ENCODE measurements at regions not wholly inside any gene's neighbourhood (a gene's known extent, or its start where the extent isn't known, plus 50 kb on each side); places are given as distances from the start of the nearest gene placed in this dataset.

GRCh38 chr2:167454036-167454435, 565.8 kb downstream of the XIRP2 start:
- WGBS (ENCODE audit: insufficient coverage) = 100% methylated on average over 3 of the region's 13 CpGs
- no peaks in the 10 kb centered on the region for H3K79me2 ChIP-seq (ENCODE audit: insufficient read depth, low read length)
- peaks cover 25 to 34% of the 10 kb centered on the region in 2 donors for H3K9me3 ChIP-seq (replicated peaks in 1 of 2; ENCODE audit: control insufficient read depth in 1 of 2, insufficient read depth in 1 of 2, low read length in 2 of 2)
- no peaks in the 10 kb centered on the region for H3K36me3 ChIP-seq (replicated peaks in 1 of 2; ENCODE audit: control insufficient read depth in 1 of 2, insufficient read depth in 2 of 2, low read length in 2 of 2)
- H4K20me1 ChIP-seq (ENCODE audit: insufficient read depth, low read length) = no peaks in the 10 kb centered on the region
- intact Hi-C loops (cut with micrococcal nuclease) = no loop called here
- Mint-ChIP-seq H3K36me3 (no peaks in the 10 kb centered on the region), H3K4me3 (no peak overlapping the region), H3K4me1 (no peaks in the 10 kb centered on the region), H3K9me3 (peaks cover 8 to 37% (median 20%) of the 10 kb centered on the region in 7 donors), H3K27me3 (ENCODE audit: low read depth in 3 of 3) (no peaks in the 10 kb centered on the region), H3K27ac (no peak overlapping the region)
- H3K27me3 ChIP-seq (ENCODE audit: control insufficient read depth in 2 of 2, insufficient read depth in 2 of 2, low read length in 2 of 2) = no peaks in the 10 kb centered on the region
- no peak overlapping the region for H3K4me2 ChIP-seq (replicated peaks; ENCODE audit: extremely low read depth, low read length, poor library complexity, severe bottlenecking)
- H3K9ac ChIP-seq (ENCODE audit: insufficient read depth, low read length, poor library complexity, severe bottlenecking) = no peak overlapping the region
- H2AFZ ChIP-seq (ENCODE audit: insufficient read depth, low read depth, low read length, poor library complexity, severe bottlenecking) = no peak overlapping the region
- H3K4me3 ChIP-seq (replicated peaks in 1 of 3; ENCODE audit: low read depth in 2 of 3, low read length in 3 of 3) = no peak overlapping the region
- TF ChIP-seq CTCF (IDR thresholded peaks at IDR 0.05) = no peak
- no peak overlapping the region for H3K27ac ChIP-seq (ENCODE audit: low read depth in 1 of 2, low read length in 2 of 2)
- DNase-seq = no peak
- H3K4me1 ChIP-seq (ENCODE audit: control insufficient read depth in 1 of 2, insufficient read depth in 2 of 2, low read length in 2 of 2) = no peaks in the 10 kb centered on the region

- Histone ChIP-seq H2AFZ (ENCODE audit: insufficient read depth, low read depth, low read length, poor library complexity, severe bottlenecking) (no peak overlapping the region), H3K9me3 (replicated peaks in 1 of 2; ENCODE audit: control insufficient read depth in 1 of 2, insufficient read depth in 1 of 2, low read length in 2 of 2) (peaks cover 35 to 45% of the 10 kb centered on the region in 2 donors), H3K27ac (ENCODE audit: low read depth in 1 of 2, low read length in 2 of 2) (no peak overlapping the region), H3K4me3 (replicated peaks in 1 of 3; ENCODE audit: low read depth in 2 of 3, low read length in 3 of 3) (no peak overlapping the region), H3K36me3 (replicated peaks in 1 of 2; ENCODE audit: control insufficient read depth in 1 of 2, insufficient read depth in 2 of 2, low read length in 2 of 2) (no peaks in the 10 kb centered on the region), H3K4me2 (replicated peaks; ENCODE audit: extremely low read depth, low read length, poor library complexity, severe bottlenecking) (no peak overlapping the region), H3K27me3 (ENCODE audit: control insufficient read depth in 2 of 2, insufficient read depth in 2 of 2, low read length in 2 of 2) (no peaks in the 10 kb centered on the region), H3K79me2 (ENCODE audit: insufficient read depth, low read length) (no peaks in the 10 kb centered on the region), H3K4me1 (ENCODE audit: control insufficient read depth in 1 of 2, insufficient read depth in 2 of 2, low read length in 2 of 2) (no peaks in the 10 kb centered on the region), H4K20me1 (ENCODE audit: insufficient read depth, low read length) (no peaks in the 10 kb centered on the region), H3K9ac (ENCODE audit: insufficient read depth, low read length, poor library complexity, severe bottlenecking) (no peak overlapping the region)
- Mint-ChIP-seq H3K4me1 (no peaks in the 10 kb centered on the region), H3K9me3 (peaks cover 15 to 45% (median 29%) of the 10 kb centered on the region in 7 donors), H3K36me3 (no peaks in the 10 kb centered on the region), H3K4me3 (no peak overlapping the region), H3K27ac (no peak overlapping the region), H3K27me3 (ENCODE audit: low read depth in 3 of 3) (no peaks in the 10 kb centered on the region)
- DNase-seq = no peak
- WGBS (ENCODE audit: insufficient coverage) = 87% methylated on average over 6 of the region's 9 CpGs
- intact Hi-C loops (cut with micrococcal nuclease) = no loop called here
- TF ChIP-seq CTCF (IDR thresholded peaks at IDR 0.05) = no peak
These were observed 563.4 kb downstream of the XIRP2 start for GRCh38 chr2:167451496-167452289.

Measured in CD14-positive monocyte (primary cell).